GM21528 (cell line): ENCODE measurements at regions not wholly inside any gene's neighbourhood (a gene's known extent, or its start where the extent isn't known, plus 50 kb on each side); places are given as distances from the start of the nearest gene placed in this dataset.

Source experiments
- ATAC-seq: cut with Tn5 transposase; IDR thresholded peaks from one replicate; pipeline ENCODE4 v1.9.1; 2021; ENCODE audit warnings: mild to moderate bottlenecking, moderate library complexity; ENCODE audit not compliant: unreplicated experiment, low FRiP score

GRCh38 chr2:204042401-204042800, 105.8 kb downstream of the ICOS start:
- no peak for ATAC-seq

DNA sequence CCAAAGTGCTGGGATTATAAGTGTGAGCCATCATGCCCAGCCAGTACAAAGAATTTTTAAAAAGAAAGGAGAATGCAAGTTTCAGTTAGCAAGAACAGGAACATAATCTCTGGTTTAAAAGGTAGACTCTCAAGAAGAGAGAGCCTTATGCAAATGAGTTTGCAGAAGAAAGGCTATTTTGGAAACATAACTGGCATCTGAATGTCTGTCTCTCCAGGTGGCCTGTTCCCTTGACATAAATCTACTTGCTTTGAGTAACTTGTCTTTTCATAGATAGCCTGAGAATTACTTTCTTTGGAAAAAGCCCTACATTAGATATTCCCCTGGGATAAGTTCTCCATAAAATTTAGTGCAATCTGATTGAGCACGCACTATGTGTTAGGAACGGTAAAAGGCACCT, 109.6 kb downstream of the ICOS start:
- ATAC-seq = peak; percentile 82

- ATAC-seq = peak; percentile 58
These were observed 113.1 kb downstream of the ICOS start for GRCh38 chr2:204049635-204050034.

- ATAC-seq = no peak
These were observed 114.1 kb downstream of the ICOS start for GRCh38 chr2:204050681-204051080.

DNA sequence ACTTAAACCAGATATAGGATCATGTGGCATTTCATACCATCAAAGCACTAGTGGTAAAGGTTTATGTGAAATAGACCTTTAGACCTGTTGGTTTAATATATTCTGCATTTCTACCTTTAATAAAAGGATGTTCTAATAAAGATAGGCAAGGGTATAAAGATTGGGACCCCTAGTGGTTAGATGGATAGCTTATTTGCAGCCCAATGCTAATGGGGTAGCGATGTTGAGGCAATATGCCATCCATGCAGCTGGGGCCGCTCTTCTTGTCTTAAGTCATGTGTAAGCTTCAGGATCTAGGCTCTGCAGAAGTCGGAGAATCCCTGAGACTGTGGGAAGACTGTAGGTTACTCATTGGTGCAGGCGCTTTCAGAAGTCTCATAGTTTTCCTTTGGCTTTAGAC, 114.9 kb downstream of the ICOS start:
- ATAC-seq = no peak

- no peak for ATAC-seq
These were observed 115.5 kb downstream of the ICOS start for GRCh38 chr2:204051984-204052556.

DNA sequence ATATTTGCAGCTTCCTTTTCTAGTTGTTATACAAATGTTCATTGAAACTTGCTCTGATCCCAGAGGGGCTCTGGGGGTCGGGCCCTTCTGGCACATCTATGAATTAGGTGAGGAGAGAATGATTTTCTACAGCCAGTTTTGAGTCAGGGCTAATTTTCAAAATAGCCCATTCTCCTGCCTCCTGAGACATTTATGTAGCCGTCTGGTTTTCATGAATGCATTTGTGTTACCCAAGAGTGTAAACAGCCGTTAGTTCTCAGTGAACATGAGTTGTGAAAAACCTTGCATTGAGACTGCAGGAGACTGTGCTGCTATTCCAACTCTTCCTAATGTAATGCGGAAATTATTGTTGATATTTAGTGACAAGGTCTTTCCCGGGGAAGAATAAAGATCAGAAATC, 122.5 kb downstream of the ICOS start:
- ATAC-seq = no peak

GRCh38 chr2:204060841-204061240, 124.3 kb downstream of the ICOS start:
- ATAC-seq = no peak

DNA sequence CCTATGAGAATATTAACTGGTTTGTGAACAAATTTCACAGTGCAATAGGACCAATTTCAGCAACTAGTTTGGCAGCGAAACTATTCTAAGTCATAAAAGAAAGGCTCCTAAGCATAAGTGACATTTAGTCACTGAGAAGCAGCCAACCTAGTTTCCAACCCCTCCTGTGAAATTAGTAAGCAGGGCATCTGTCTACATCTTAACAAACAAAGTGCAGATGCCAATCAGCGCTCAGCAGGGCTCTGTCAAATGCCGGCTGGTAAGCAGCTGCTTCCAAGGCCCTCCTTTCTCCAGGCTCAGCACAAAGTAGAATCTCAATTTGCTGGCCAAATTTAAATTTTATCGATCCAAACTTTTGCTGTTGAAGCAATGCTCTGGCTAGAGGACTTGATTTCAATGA, 124.7 kb downstream of the ICOS start:
- no peak for ATAC-seq

GRCh38 chr2:204064119-204064518, 127.6 kb downstream of the ICOS start:
- no peak for ATAC-seq

DNA sequence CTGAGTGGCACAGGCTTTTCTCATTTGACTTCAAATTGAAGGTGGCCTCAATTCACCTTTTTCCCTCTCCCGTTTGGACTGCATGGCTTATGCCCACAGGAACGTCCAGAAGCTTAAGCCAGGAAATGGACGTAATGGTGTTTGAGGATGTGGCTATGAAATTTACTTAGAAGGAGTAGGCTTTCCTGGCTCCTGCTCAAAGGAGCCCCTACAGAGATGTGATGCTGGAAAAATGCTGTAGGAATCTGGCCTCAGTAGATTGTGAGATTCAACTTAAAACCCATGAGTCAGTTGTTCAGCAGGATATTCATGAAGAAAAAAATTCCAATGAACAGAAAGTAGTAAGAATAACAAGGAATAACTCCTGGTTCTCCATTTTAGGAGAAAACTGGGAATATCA, 129.0 kb downstream of the ICOS start:
- ATAC-seq = no peak

DNA sequence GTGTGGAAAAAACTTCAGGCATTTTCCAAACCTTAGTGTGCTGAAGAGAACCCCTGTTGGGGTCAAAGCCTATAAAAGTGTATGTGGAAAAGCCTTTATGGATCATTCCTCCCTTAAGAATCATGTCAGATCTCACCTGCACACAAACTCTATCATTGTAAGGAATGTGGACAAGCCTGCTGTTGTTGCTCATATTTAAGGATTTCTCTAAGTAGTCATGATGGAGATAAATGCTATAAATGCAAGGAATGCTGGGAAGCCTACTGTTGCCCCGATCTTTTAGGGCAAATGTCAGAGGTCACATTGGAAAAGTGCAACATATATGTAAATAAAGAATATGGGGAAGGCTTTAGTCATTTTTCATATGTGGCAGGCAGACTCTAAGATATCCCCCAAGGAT, 129.5 kb downstream of the ICOS start:
- no peak for ATAC-seq

DNA sequence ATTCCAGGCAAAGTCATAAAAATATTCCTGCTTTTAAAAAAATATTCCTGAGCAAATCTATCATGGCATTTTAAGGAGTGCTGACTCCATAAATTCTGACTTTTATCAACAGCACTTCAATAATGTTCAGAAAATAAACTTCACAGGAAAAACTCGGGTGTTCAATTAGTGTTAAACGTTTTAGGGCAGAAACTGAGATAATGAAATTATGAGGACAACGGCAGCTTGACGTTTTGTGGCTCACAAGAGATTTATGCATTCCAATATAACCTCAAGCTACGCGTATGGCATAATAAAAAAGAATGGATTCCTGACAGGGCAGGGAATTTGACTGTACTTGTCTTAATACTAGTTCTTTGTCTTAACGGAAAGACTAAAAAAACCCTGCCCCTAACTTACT, 133.2 kb downstream of the ICOS start:
- ATAC-seq = no peak

DNA sequence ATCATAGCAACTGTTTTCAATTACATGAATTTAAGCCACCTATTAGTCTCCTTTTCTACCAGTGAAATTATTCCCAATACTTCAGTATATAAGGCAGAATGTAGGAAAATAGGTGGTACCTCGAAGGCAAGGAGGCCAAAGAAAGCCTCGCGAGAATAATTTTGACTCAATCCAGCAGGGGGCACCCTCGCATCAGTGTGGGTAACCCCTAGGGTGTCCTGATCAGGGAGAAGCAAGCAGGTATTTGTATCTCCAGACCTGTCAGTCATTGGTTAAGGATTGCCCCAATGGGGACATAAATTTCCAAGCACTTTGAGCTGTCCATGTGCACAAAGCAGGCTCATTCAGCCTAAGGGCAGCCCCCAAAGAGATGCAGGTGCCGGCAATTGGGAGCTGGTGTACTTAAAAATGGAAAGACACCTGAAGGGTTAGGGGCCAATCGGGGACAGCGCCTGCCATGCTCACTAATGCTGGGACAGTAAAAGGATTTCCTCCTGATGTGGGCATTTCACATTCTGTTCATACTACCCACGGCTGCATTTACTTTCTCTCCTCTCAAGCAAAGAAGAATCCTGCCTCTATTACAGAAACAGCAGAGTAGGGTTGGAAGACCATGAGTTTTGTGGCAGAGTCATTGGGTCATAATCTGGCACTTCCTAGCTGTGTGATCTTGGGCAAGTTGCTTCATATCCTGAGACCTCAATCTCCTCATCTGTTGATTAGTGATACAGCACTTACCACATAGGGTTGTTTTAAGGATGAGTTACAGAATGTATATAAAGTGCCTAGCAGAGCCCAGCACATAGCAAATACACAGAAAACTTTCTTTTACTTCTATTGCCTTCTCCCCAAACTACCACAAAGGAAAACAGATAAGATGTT, 136.1 kb downstream of the ICOS start:
- no peak for ATAC-seq

DNA sequence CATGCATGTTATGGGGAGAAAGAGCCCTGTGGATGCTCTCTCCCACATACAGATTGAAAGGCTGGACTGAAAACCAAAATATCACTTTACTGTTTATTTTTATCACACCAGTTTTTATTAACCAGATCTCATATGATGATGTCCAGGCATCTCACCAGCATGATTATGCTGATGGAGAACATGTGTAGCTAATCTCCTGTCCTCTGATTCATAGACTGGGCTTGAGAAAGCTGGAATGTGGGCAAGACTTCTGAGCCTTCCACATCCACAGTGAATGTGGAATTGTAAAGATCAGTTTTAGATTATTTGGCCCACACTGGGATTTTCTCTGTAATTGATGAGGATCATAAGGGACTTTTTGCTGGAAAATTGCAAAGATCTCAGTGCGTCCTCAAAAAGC, 137.9 kb downstream of the ICOS start:
- no peak for ATAC-seq

DNA sequence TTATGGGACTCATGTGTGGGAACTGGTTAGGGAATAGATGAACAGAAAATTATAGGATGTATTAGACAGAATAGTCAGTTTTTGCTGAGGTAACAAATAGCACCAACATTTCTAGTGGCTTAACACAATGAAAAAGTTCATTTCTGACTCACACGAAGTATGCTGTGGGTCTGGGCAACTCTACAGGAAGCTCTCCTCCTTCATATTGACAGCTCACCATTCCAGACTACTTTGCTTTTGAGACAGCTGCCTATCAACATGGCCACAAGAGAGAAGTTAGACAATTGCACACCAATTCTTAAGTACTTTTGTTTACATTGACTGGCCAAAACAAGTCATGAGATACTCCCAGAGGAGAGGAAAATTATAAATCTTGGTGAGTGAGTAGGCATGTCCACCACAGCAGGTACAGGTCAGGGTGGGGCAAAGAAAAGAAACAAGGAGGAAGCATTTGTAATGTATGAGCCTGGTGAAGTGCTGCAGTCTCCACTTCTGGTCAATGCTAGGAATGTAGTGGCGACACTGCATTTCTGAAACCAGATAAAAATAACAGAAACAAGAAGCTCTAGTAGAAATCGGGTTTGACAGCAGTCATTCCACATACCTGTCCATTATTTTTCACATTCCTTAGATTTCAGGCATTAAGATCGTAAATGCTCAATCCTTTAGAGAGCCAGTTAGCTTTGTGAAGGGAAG, 141.6 kb downstream of the ICOS start:
- ATAC-seq = no peak

GRCh38 chr2:204081487-204082425, 145.2 kb downstream of the ICOS start:
- no peak for ATAC-seq

DNA sequence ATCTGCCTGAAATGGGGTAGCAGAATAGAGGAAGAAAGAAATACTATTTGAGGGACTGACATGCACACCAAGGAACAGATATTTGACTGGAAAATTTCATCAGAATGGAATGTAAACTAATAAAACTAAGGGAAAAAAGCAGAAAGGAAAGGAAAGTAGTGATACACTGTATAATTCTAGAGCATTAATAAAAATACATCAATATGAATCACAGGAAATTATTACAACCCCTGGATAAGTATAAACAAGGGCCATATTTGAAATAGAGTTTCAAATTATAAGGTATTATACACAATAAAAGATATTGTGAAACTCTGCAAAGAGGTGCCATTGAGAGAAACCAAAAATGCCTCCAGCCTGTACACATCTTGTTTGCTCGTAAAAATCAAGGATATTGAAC, 149.6 kb downstream of the ICOS start:
- ATAC-seq = no peak

GRCh38 chr2:204089105-204089504, 152.5 kb downstream of the ICOS start:
- ATAC-seq = no peak

- no peak for ATAC-seq
These were observed 153.0 kb downstream of the ICOS start for GRCh38 chr2:204089574-204089973.

DNA sequence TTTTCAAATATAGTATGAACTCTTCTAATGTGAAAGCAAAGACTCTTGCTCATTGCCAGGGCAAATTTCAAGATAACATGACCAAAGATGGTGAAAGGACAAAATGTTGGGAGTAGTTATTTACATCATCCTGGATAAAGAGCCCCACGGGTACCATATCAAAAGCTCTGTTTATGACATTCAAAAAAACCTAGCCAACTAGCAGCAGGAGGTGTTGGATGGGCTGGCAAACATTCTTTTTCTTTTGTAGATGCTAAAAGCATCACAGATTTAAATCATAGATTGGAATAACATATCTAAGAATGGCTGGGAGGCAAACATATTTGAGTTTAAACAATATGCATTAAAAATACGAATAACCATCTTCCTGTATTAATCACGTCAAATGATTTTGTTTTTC, 153.5 kb downstream of the ICOS start:
- ATAC-seq = no peak
